Neural cell (in vitro differentiated cells): ENCODE measurements at regions not wholly inside any gene's neighbourhood (a gene's known extent, or its start where the extent isn't known, plus 50 kb on each side); places are given as distances from the start of the nearest gene placed in this dataset.

Experiments used
- H2AFZ ChIP-seq: fragments of 200-600, 300-800 bp; sonication (generic), shearing (Covaris generic); 2 replicates; pipeline ENCODE4 v1.6.0; 2014; ENCODE audit warnings: low read depth, mild to moderate bottlenecking, antibody characterized with exemption, low read length, moderate library complexity
- H3F3A ChIP-seq: fragments of 200-600 bp; shearing (Covaris generic); 2 replicates; pipeline ENCODE4 v1.6.1; 2016; ENCODE audit warnings: mild to moderate bottlenecking, moderate library complexity, mixed read lengths, antibody characterized with exemption, low read length; ENCODE audit not compliant: insufficient read depth, poor library complexity, severe bottlenecking
- H3K27ac ChIP-seq: fragments of 200-600, 300-800 bp; sonication (generic), shearing (Covaris generic); 2 replicates; pipeline ENCODE4 v1.5.1; 2014; ENCODE audit warnings: mild to moderate bottlenecking, low read length, moderate library complexity
- H3K27me3 ChIP-seq: fragments of 300-800, 200-600 bp; sonication (generic), shearing (Covaris generic); 2 replicates; pipeline ENCODE4 v1.6.0; 2014; ENCODE audit warnings: mild to moderate bottlenecking, low read depth, low read length, moderate library complexity; ENCODE audit not compliant: insufficient read depth
- H3K36me3 ChIP-seq: fragments of 300-800, 200-600 bp; sonication (generic), shearing (Covaris generic); 2 replicates; pipeline ENCODE4 v1.5.1; 2014; ENCODE audit warnings: mild to moderate bottlenecking, antibody characterized with exemption, low read length, moderate library complexity; ENCODE audit not compliant: insufficient read depth
- H3K4me2 ChIP-seq: fragments of 300-800, 200-600 bp; sonication (generic), shearing (Covaris generic); 2 replicates; pipeline ENCODE4 v1.6.0; 2014; ENCODE audit warnings: mild to moderate bottlenecking, low read length
- H3K4me3 ChIP-seq: fragments of 300-800, 200-600 bp; sonication (generic), shearing (Covaris generic); 2 replicates; pipeline ENCODE4 v1.5.1; 2014; ENCODE audit warnings: mild to moderate bottlenecking, low read length, moderate library complexity
- H3K79me2 ChIP-seq: fragments of 200-600 bp; shearing (Covaris generic); replicated peaks from 2 replicates; pipeline ENCODE4 v1.6.0; 2014; ENCODE audit warnings: mild to moderate bottlenecking, low read length, moderate library complexity; ENCODE audit not compliant: insufficient read depth
- H3K9ac ChIP-seq: fragments of 300-800, 200-600 bp; sonication (generic), shearing (Covaris generic); 2 replicates; pipeline ENCODE4 v1.6.1; 2016; ENCODE audit warnings: mild to moderate bottlenecking, low read length, mixed read lengths
- H3K9me2 ChIP-seq: fragments of 200-600 bp; shearing (Covaris generic); 2 replicates; pipeline ENCODE4 v1.6.1; 2016; ENCODE audit warnings: mild to moderate bottlenecking, low read length, mixed read lengths; ENCODE audit not compliant: insufficient read depth
- H3K9me3 ChIP-seq: fragments of 200-600, 300-800 bp; sonication (generic), shearing (Covaris generic); 2 replicates; pipeline ENCODE4 v1.6.1; 2016; ENCODE audit warnings: mild to moderate bottlenecking, mixed run types, low read length, moderate library complexity, mixed read lengths
- H4K20me1 ChIP-seq: fragments of 200-600 bp; shearing (Covaris generic); 2 replicates; pipeline ENCODE4 v1.6.1; 2016; ENCODE audit warnings: mild to moderate bottlenecking, mixed run types; ENCODE audit not compliant: insufficient read depth
- EP300 ChIP-seq: fragments of 450-650 bp; conservative IDR thresholded peaks from 2 replicates; pipeline ENCODE4 v1.6.1; 2014; ENCODE audit warnings: antibody characterized with exemption, mild to moderate bottlenecking, moderate library complexity; ENCODE audit not compliant: poor library complexity, severe bottlenecking
- EZH2 ChIP-seq: fragments of 200-600, 300-800 bp; shearing (Covaris generic), sonication (generic); IDR thresholded peaks from 2 replicates; pipeline ENCODE4 v1.6.1; 2014; ENCODE audit warnings: antibody characterized with exemption, low read length, borderline replicate concordance, mild to moderate bottlenecking; ENCODE audit not compliant: insufficient read depth, poor library complexity, severe bottlenecking
- MXI1 ChIP-seq: fragments of 450-650 bp; conservative IDR thresholded peaks from 2 replicates; pipeline ENCODE4 v1.6.1; 2014; ENCODE audit warnings: antibody characterized with exemption, mild to moderate bottlenecking; ENCODE audit not compliant: poor library complexity, severe bottlenecking
- POLR2AphosphoS5 ChIP-seq: IDR thresholded peaks from 2 replicates; pipeline ENCODE4 v1.6.1; 2012
- RAD21 ChIP-seq: fragments of 450-650 bp; conservative IDR thresholded peaks from 2 replicates; pipeline ENCODE4 v1.6.1; 2014; ENCODE audit warnings: antibody characterized with exemption, mild to moderate bottlenecking, moderate library complexity
- SMC3 ChIP-seq: fragments of 450-650 bp; conservative IDR thresholded peaks from 2 replicates; pipeline ENCODE4 v1.6.1; 2014; ENCODE audit warnings: antibody characterized with exemption, mild to moderate bottlenecking, moderate library complexity; ENCODE audit not compliant: poor library complexity
- TAF1 ChIP-seq: IDR thresholded peaks from 2 replicates; pipeline ENCODE4 v1.6.1; 2012; ENCODE audit warnings: low read depth
- TF ChIP-seq, protein P1 (sequence below): IDR thresholded peaks from 2 replicates; pipeline ENCODE4 v1.6.1; 2012; ENCODE audit warnings: borderline replicate concordance
- TF ChIP-seq, protein P2 (sequence below): fragments of 450-650 bp; IDR thresholded peaks from 2 replicates; pipeline ENCODE4 v1.5.1; 2014; ENCODE audit warnings: antibody characterized with exemption, mild to moderate bottlenecking, moderate library complexity; ENCODE audit not compliant: poor library complexity, severe bottlenecking

DNA sequence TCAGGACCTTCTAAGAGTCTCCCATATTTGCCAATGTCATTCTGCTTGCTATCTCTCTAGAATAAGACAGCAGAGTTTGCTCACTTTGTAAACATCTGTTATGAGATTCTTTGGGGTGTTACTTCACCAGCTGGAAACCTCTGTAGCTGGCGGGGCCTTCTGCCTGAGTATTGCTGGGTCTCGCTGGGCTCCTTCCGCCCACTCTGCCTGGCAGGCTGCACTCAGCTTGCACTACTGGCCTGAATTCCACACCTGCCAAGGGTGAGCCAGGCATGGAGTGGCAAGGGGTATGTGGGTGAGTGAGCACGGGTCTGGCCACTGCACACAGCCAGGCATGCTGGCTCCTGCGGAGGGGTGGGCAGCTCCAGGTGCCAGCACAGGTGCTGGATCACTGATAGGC, 267.3 kb upstream of the PDE3A start:
- Histone ChIP-seq H3K36me3 (no peaks in the 10 kb centered on the region), H3F3A (no peaks in the 10 kb centered on the region), H4K20me1 (no peaks in the 10 kb centered on the region), H3K4me3 (no peak overlapping the region), H3K27ac (no peak overlapping the region), H3K9ac (no peak overlapping the region), H3K9me3 (no peaks in the 10 kb centered on the region), H3K27me3 (no peaks in the 10 kb centered on the region), H3K79me2 (no peaks in the 10 kb centered on the region), H3K9me2 (no peaks in the 10 kb centered on the region), H2AFZ (no peak overlapping the region), H3K4me2 (no peak overlapping the region)
- TF ChIP-seq RAD21, result no peak
- TF ChIP-seq, protein P1, sequence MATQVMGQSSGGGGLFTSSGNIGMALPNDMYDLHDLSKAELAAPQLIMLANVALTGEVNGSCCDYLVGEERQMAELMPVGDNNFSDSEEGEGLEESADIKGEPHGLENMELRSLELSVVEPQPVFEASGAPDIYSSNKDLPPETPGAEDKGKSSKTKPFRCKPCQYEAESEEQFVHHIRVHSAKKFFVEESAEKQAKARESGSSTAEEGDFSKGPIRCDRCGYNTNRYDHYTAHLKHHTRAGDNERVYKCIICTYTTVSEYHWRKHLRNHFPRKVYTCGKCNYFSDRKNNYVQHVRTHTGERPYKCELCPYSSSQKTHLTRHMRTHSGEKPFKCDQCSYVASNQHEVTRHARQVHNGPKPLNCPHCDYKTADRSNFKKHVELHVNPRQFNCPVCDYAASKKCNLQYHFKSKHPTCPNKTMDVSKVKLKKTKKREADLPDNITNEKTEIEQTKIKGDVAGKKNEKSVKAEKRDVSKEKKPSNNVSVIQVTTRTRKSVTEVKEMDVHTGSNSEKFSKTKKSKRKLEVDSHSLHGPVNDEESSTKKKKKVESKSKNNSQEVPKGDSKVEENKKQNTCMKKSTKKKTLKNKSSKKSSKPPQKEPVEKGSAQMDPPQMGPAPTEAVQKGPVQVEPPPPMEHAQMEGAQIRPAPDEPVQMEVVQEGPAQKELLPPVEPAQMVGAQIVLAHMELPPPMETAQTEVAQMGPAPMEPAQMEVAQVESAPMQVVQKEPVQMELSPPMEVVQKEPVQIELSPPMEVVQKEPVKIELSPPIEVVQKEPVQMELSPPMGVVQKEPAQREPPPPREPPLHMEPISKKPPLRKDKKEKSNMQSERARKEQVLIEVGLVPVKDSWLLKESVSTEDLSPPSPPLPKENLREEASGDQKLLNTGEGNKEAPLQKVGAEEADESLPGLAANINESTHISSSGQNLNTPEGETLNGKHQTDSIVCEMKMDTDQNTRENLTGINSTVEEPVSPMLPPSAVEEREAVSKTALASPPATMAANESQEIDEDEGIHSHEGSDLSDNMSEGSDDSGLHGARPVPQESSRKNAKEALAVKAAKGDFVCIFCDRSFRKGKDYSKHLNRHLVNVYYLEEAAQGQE, result no peak
- TF ChIP-seq EZH2, result no peak
- no peak for TF ChIP-seq MXI1

DNA sequence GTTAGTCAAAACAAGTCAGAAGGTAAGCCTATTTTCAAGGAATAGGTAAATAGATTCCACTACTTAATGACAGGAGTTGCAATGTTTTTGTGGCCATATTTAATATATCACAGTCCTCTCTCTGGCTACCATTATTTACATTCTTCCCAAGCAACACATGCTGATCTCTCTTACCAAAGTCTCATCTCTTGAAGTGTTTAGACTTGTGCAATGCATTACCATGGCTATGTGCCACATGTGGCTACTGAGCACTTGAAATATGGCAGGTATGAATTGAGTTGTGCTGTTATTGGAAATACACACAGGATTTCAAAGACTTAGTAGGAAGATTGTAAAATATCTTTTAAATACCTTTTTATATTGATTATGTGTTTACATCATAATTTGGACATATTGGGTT, 262.4 kb upstream of the PDE3A start:
- H3K9me3 ChIP-seq, result no peaks in the 10 kb centered on the region
- no peak overlapping the region for H2AFZ ChIP-seq
- no peaks in the 10 kb centered on the region for H4K20me1 ChIP-seq
- no peak overlapping the region for H3K27ac ChIP-seq
- H3K9me2 ChIP-seq, result no peaks in the 10 kb centered on the region
- no peaks in the 10 kb centered on the region for H3F3A ChIP-seq
- TF ChIP-seq, protein P1, result no peak
- TF ChIP-seq RAD21 (no peak), EP300 (no peak), TAF1 (no peak), MXI1 (no peak), POLR2AphosphoS5 (no peak), SMC3 (no peak), EZH2 (no peak)
- TF ChIP-seq, protein P2, sequence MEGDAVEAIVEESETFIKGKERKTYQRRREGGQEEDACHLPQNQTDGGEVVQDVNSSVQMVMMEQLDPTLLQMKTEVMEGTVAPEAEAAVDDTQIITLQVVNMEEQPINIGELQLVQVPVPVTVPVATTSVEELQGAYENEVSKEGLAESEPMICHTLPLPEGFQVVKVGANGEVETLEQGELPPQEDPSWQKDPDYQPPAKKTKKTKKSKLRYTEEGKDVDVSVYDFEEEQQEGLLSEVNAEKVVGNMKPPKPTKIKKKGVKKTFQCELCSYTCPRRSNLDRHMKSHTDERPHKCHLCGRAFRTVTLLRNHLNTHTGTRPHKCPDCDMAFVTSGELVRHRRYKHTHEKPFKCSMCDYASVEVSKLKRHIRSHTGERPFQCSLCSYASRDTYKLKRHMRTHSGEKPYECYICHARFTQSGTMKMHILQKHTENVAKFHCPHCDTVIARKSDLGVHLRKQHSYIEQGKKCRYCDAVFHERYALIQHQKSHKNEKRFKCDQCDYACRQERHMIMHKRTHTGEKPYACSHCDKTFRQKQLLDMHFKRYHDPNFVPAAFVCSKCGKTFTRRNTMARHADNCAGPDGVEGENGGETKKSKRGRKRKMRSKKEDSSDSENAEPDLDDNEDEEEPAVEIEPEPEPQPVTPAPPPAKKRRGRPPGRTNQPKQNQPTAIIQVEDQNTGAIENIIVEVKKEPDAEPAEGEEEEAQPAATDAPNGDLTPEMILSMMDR, result no peak
- H3K4me3 ChIP-seq, result no peak overlapping the region
- H3K9ac ChIP-seq, result no peak overlapping the region
- no peaks in the 10 kb centered on the region for H3K27me3 ChIP-seq
- H3K36me3 ChIP-seq, result no peaks in the 10 kb centered on the region
- H3K79me2 ChIP-seq, result no peaks in the 10 kb centered on the region
- no peak overlapping the region for H3K4me2 ChIP-seq
